Suprapubic skin (tissue), 4 donors: ENCODE measurements at regions not wholly inside any gene's neighbourhood (a gene's known extent, or its start where the extent isn't known, plus 50 kb on each side); places are given as distances from the start of the nearest gene placed in this dataset.

Experiments
- DNase-seq, 2 donors: peaks; one replicate each; pipeline ENCODE4 v3.0.0-alpha.2; 2019; ENCODE audit warnings: low spot score in 2 of 2
- H3K27ac ChIP-seq: fragments of 200-600 bp; sonication (generic); one replicate; pipeline ENCODE4 v1.5.1; 2019
- H3K27me3 ChIP-seq: fragments of 200-600 bp; sonication (generic); one replicate; pipeline ENCODE4 v1.5.1; 2019
- H3K36me3 ChIP-seq: fragments of 200-600 bp; sonication (generic); one replicate; pipeline ENCODE4 v1.5.1; 2019
- H3K4me1 ChIP-seq: fragments of 200-600 bp; sonication (generic); one replicate; pipeline ENCODE4 v1.5.1; 2019
- H3K4me3 ChIP-seq: fragments of 200-600 bp; sonication (generic); one replicate; pipeline ENCODE4 v1.5.1; 2019; ENCODE audit warnings: mild to moderate bottlenecking
- H3K9me3 ChIP-seq: fragments of 200-600 bp; sonication (generic); one replicate; pipeline ENCODE4 v1.5.1; 2019
- EP300 ChIP-seq: sonication (generic); formaldehyde crosslinking; IDR thresholded peaks from one replicate; pipeline ENCODE4 v1.6.1; 2017; ENCODE audit warnings: antibody characterized with exemption
- POLR2A ChIP-seq, 2 donors: fragments of 450-650 bp; IDR thresholded peaks; one replicate each; pipeline ENCODE4 v1.6.1; 2017; ENCODE audit warnings: antibody characterized with exemption in 2 of 2, mild to moderate bottlenecking in 2 of 2, moderate library complexity in 2 of 2
- POLR2AphosphoS5 ChIP-seq, 3 donors: sonication (generic); formaldehyde crosslinking; IDR thresholded peaks; one replicate each; pipeline ENCODE4 v1.6.1; 2017; ENCODE audit warnings: antibody characterized with exemption in 3 of 3
- WGBS: methylation state at CpG from one replicate; pipeline ENCODE4 v1.1.5; 2018; 5-methylcytosine and 5-hydroxymethylcytosine counted together
- TF ChIP-seq, protein P1 (sequence below), 2 donors: fragments of 200-600 bp in 1 of 2; fragments of 450-650 bp in 1 of 2; sonication (generic) in 1 of 2; IDR thresholded peaks; one replicate each; pipeline ENCODE4 v1.5.1; 2016 to 2019; ENCODE audit warnings: antibody characterized with exemption in 2 of 2, mild to moderate bottlenecking in 1 of 2, moderate library complexity in 1 of 2

DNA sequence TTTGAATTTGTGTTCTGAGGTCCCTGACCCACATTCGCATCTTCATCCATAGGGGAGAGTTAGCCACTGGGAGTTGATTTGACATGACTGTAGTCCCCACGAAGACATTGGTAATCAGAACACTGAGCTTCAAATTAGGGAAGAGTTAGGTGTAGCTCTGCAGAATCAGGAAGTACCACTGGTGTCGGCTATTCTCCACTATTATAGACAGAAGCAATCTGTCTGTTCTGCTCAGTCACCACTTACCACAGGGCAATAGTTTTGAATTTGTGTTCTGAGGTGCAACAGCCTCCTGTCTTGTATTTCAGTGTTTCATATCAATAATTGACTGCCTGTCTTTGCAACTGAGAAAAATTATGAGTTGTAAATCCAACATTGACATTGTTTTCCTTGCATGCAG lies 407.6 kb downstream of the LRFN5 start:
- Histone ChIP-seq H3K36me3 (no peaks in the 10 kb centered on the region), H3K9me3 (no peaks in the 10 kb centered on the region), H3K4me1 (no peaks in the 10 kb centered on the region), H3K27ac (no peak overlapping the region), H3K4me3 (no peak overlapping the region), H3K27me3 (no peaks in the 10 kb centered on the region)
- no peak for TF ChIP-seq POLR2AphosphoS5 (IDR thresholded peaks at IDR 0.05)
- WGBS = 91% methylated on average over 3 of the region's 3 CpGs
- no peak for DNase-seq

- Histone ChIP-seq H3K27me3 (no peaks in the 10 kb centered on the region), H3K9me3 (no peaks in the 10 kb centered on the region), H3K4me1 (no peaks in the 10 kb centered on the region), H3K36me3 (no peaks in the 10 kb centered on the region), H3K27ac (no peak overlapping the region), H3K4me3 (no peak overlapping the region)
- 31% methylated on average over 2 of the region's 2 CpGs for WGBS
- no peak for DNase-seq
- TF ChIP-seq EP300 = no peak
- no peak for TF ChIP-seq POLR2A (IDR thresholded peaks at IDR 0.05)
- TF ChIP-seq POLR2AphosphoS5 (IDR thresholded peaks at IDR 0.05) = no peak
- TF ChIP-seq, protein P1, sequence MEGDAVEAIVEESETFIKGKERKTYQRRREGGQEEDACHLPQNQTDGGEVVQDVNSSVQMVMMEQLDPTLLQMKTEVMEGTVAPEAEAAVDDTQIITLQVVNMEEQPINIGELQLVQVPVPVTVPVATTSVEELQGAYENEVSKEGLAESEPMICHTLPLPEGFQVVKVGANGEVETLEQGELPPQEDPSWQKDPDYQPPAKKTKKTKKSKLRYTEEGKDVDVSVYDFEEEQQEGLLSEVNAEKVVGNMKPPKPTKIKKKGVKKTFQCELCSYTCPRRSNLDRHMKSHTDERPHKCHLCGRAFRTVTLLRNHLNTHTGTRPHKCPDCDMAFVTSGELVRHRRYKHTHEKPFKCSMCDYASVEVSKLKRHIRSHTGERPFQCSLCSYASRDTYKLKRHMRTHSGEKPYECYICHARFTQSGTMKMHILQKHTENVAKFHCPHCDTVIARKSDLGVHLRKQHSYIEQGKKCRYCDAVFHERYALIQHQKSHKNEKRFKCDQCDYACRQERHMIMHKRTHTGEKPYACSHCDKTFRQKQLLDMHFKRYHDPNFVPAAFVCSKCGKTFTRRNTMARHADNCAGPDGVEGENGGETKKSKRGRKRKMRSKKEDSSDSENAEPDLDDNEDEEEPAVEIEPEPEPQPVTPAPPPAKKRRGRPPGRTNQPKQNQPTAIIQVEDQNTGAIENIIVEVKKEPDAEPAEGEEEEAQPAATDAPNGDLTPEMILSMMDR (IDR thresholded peaks at IDR 0.05) = no peak
Measured at GRCh38 chr14:42013559-42013958, 406.9 kb downstream of the LRFN5 start.

- H3K27me3 ChIP-seq = no peaks in the 10 kb centered on the region
- no peaks in the 10 kb centered on the region for H3K36me3 ChIP-seq
- no peak overlapping the region for H3K27ac ChIP-seq
- H3K4me3 ChIP-seq = no peak overlapping the region
- H3K9me3 ChIP-seq = no peaks in the 10 kb centered on the region
- H3K4me1 ChIP-seq = no peaks in the 10 kb centered on the region
- TF ChIP-seq POLR2A (IDR thresholded peaks at IDR 0.05) (no peak), POLR2AphosphoS5 (IDR thresholded peaks at IDR 0.05) (no peak), EP300 (no peak)
- TF ChIP-seq, protein P1 (IDR thresholded peaks at IDR 0.05) = no peak
- no peak for DNase-seq
Measured at GRCh38 chr14:42013153-42013552, 406.5 kb downstream of the LRFN5 start.

GRCh38 chr14:42011221-42011620 lies 404.5 kb downstream of the LRFN5 start:
- DNase-seq = no peak
- no peaks in the 10 kb centered on the region for H3K9me3 ChIP-seq
- no peaks in the 10 kb centered on the region for H3K36me3 ChIP-seq
- H3K27me3 ChIP-seq = no peaks in the 10 kb centered on the region
- H3K4me1 ChIP-seq = no peaks in the 10 kb centered on the region
- WGBS = 38% methylated on average over 1 of the region's 1 CpG
- no peak overlapping the region for H3K4me3 ChIP-seq
- TF ChIP-seq POLR2AphosphoS5 (IDR thresholded peaks at IDR 0.05) (no peak), EP300 (no peak), POLR2A (IDR thresholded peaks at IDR 0.05) (no peak)
- TF ChIP-seq, protein P1 (IDR thresholded peaks at IDR 0.05) = no peak
- no peak overlapping the region for H3K27ac ChIP-seq

DNA sequence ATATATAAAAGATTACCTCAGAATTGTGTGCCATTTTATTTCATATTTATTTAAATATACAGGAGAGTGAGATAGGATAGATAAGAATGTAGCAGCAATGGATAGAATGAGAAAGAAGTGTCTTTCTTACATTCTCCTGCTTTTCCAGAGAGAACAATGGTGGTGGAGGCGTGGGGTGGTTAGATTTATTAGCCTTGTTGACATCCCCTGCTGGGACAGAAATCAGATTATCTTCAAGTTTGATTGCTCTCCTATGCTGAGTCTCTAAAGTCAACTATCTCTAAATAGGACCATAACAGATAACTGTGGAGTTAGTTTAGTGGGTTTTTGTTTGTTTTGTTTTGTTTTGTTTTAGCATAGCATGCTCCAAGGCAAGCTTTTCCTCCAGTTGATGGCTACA lies 397.6 kb downstream of the LRFN5 start:
- Histone ChIP-seq H3K4me1 (no peaks in the 10 kb centered on the region), H3K4me3 (no peak overlapping the region), H3K27me3 (no peaks in the 10 kb centered on the region), H3K9me3 (no peaks in the 10 kb centered on the region), H3K36me3 (no peaks in the 10 kb centered on the region), H3K27ac (no peak overlapping the region)
- TF ChIP-seq, protein P1 (IDR thresholded peaks at IDR 0.05) = no peak
- TF ChIP-seq POLR2AphosphoS5 (IDR thresholded peaks at IDR 0.05) (no peak), EP300 (no peak), POLR2A (IDR thresholded peaks at IDR 0.05) (no peak)
- WGBS = 61% methylated on average over 1 of the region's 1 CpG
- DNase-seq = no peak

DNA sequence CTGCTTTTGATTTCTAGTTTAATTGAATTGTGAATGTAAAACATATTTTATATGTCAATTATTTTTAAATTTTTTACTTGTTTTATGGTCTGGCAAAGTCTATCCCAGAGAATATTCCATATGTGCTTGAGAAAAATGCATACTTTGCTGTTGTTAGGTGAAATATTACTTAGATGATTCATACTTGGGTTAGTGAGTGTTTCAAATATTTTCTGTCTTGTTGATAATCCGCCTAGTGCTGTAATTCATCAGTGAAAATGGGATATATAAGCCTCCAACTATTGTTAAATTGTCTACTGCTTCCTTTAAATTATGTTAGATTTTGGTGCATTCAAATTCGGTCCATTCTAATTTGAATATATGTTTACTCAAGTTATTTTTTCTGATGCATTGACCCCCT lies 395.5 kb downstream of the LRFN5 start:
- WGBS = 71% methylated on average over 2 of the region's 2 CpGs
- H3K9me3 ChIP-seq = no peaks in the 10 kb centered on the region
- H3K36me3 ChIP-seq = no peaks in the 10 kb centered on the region
- no peak for TF ChIP-seq POLR2AphosphoS5 (IDR thresholded peaks at IDR 0.05)
- TF ChIP-seq EP300 = no peak
- TF ChIP-seq POLR2A (IDR thresholded peaks at IDR 0.05) = no peak
- TF ChIP-seq, protein P1 (IDR thresholded peaks at IDR 0.05) = no peak
- no peak overlapping the region for H3K4me3 ChIP-seq
- no peak for DNase-seq
- H3K4me1 ChIP-seq = no peaks in the 10 kb centered on the region
- no peaks in the 10 kb centered on the region for H3K27me3 ChIP-seq
- no peak overlapping the region for H3K27ac ChIP-seq
